GM12878 (cell line): ENCODE measurements at regions not wholly inside any gene's neighbourhood (a gene's known extent, or its start where the extent isn't known, plus 50 kb on each side); places are given as distances from the start of the nearest gene placed in this dataset.

ENCODE experiments used
- ATAC-seq: fragments of 200-7000 bp; cut with Tn5 transposase; 3 replicates; pipeline ENCODE4 v1.9.1; 2020; ENCODE audit warnings: mild to moderate bottlenecking, moderate library complexity
- BruUV-seq: library from RNA; stranded (reverse); fragments of 400-500 nt; replicated peaks from 2 replicates; lab custom pipeline; 2021; lab: Mats Ljungman, UMichigan
- CTCF ChIA-PET: fragments of 300-600 bp; sonication (Branson Sonifier 250); formaldehyde crosslinking; extraction: SDS; loops from one replicate; lab custom pipeline; 2021; ENCODE audit warnings: inconsistent platforms; lab: Yijun Ruan, JAX
- POLR2A ChIA-PET: fragments of 350-600 bp; formaldehyde crosslinking; extraction: SDS; loops from one replicate; lab custom pipeline; 2021; ENCODE audit warnings: inconsistent platforms; lab: Charles Lee
- RAD21 ChIA-PET: fragments of 300-600 bp; sonication (Branson Sonifier 250); formaldehyde crosslinking; loops from one replicate; lab custom pipeline; 2023; ENCODE audit warnings: antibody characterized with exemption; ENCODE audit not compliant: unreplicated experiment; lab: Charles Lee
- SMC1A ChIA-PET: fragments of 300-600 bp; sonication (Branson Sonifier 250); formaldehyde crosslinking; loops from one replicate; lab custom pipeline; 2023; ENCODE audit not compliant: unreplicated experiment, uncharacterized antibody; lab: Charles Lee
- DNase-seq: peaks from one replicate; pipeline ENCODE4 v3.0.0-alpha.2; 2011; ENCODE audit warnings: low read depth, low spot score
- FAIRE-seq: peaks from 3 replicates; lab custom pipeline; 2011; peaks lifted over from hg19 to GRCh38; lab: Jason Lieb, UNC
- H2AFZ ChIP-seq: 2 replicates; pipeline ENCODE4 v1.6.0; 2011; ENCODE audit warnings: low read depth, low read length, control low read depth; ENCODE audit not compliant: control insufficient read depth
- H3K27ac ChIP-seq: 2 replicates; pipeline ENCODE4 v1.5.1; 2011; ENCODE audit warnings: control low read depth; ENCODE audit not compliant: control insufficient read depth, insufficient read depth
- H3K27me3 ChIP-seq, 2 experiments: replicated peaks in 1 of 2; 2 replicates each; pipeline versions ENCODE4 v1.6.0 to v1.6.1; 2011; ENCODE audit warnings: low read length in 1 of 2; ENCODE audit not compliant: control insufficient read depth in 2 of 2, insufficient read depth in 2 of 2
- H3K36me3 ChIP-seq, 2 experiments: 2 replicates each; pipeline ENCODE4 v1.5.1; 2011; ENCODE audit warnings: low read length in 1 of 2; ENCODE audit not compliant: control insufficient read depth in 2 of 2, insufficient read depth in 2 of 2
- H3K4me1 ChIP-seq: 2 replicates; pipeline ENCODE4 v1.6.1; 2011; ENCODE audit warnings: mild to moderate bottlenecking, low read length, moderate library complexity, mixed read lengths; ENCODE audit not compliant: control insufficient read depth, insufficient read depth
- H3K4me2 ChIP-seq: 2 replicates; pipeline ENCODE4 v1.6.0; 2011; ENCODE audit warnings: control low read depth; ENCODE audit not compliant: control insufficient read depth, insufficient read depth
- H3K4me3 ChIP-seq: fragments of 200-600 bp; sonication (generic); 2 replicates; pipeline ENCODE4 v1.5.1; 2016
- H3K79me2 ChIP-seq: 2 replicates; pipeline ENCODE4 v1.6.0; 2011; ENCODE audit warnings: low read length; ENCODE audit not compliant: control insufficient read depth, insufficient read depth
- H3K9ac ChIP-seq: 2 replicates; pipeline ENCODE4 v1.8.0; 2011; ENCODE audit warnings: low read length, control low read depth, mixed read lengths; ENCODE audit not compliant: control insufficient read depth, insufficient read depth
- H3K9me3 ChIP-seq: replicated peaks from 3 replicates; pipeline ENCODE4 v1.5.1; 2011; ENCODE audit warnings: mild to moderate bottlenecking, low read length; ENCODE audit not compliant: control insufficient read depth, insufficient read depth
- H4K20me1 ChIP-seq: 2 replicates; pipeline ENCODE4 v1.6.0; 2011; ENCODE audit not compliant: control insufficient read depth, insufficient read depth
- DPF2 ChIP-seq: fragments of 450-650 bp; IDR thresholded peaks from 2 replicates; pipeline ENCODE4 v1.6.1; 2017; ENCODE audit warnings: mild to moderate bottlenecking
- EED ChIP-seq: sonication (generic); IDR thresholded peaks from 2 replicates; pipeline ENCODE4 v1.6.1; 2016; ENCODE audit warnings: antibody characterized with exemption, low read depth
- EP300 ChIP-seq, 2 experiments: fragments of 150-350 bp in 1 of 2; IDR thresholded peaks; 2 replicates each; pipeline ENCODE4 v1.6.1; 2011 to 2012; ENCODE audit warnings: low read depth in 2 of 2, low read length in 2 of 2, borderline replicate concordance in 1 of 2, improper control_type of control experiment in 1 of 2, inconsistent platforms in 1 of 2; ENCODE audit not compliant: control insufficient read depth in 1 of 2
- MYC ChIP-seq: IDR thresholded peaks from 2 replicates; pipeline ENCODE4 v1.6.1; 2011; ENCODE audit warnings: mild to moderate bottlenecking, low read length, moderate library complexity, inconsistent platforms; ENCODE audit not compliant: insufficient read depth, insufficient replicate concordance, insufficient read length, severe bottlenecking
- NBN ChIP-seq: fragments of 450-650 bp; IDR thresholded peaks from 2 replicates; pipeline ENCODE4 v1.6.1; 2016
- NFIC ChIP-seq: IDR thresholded peaks from 2 replicates; pipeline ENCODE4 v1.6.1; 2012; ENCODE audit warnings: low read depth, mild to moderate bottlenecking, inconsistent platforms, low read length, moderate library complexity
- POLR2A ChIP-seq: IDR thresholded peaks from 2 replicates; pipeline ENCODE4 v1.6.1; 2011; ENCODE audit warnings: low read depth, mild to moderate bottlenecking, low read length
- RAD21 ChIP-seq: IDR thresholded peaks from 2 replicates; pipeline ENCODE4 v1.6.1; 2011; ENCODE audit warnings: mild to moderate bottlenecking, low read depth, low read length, moderate library complexity; ENCODE audit not compliant: insufficient read depth
- RAD51 ChIP-seq: fragments of 450-650 bp; IDR thresholded peaks from 2 replicates; pipeline ENCODE4 v1.6.1; 2016; ENCODE audit warnings: moderate library complexity, mild to moderate bottlenecking, inconsistent platforms
- RBBP5 ChIP-seq: fragments of 200-600 bp; sonication (generic); conservative IDR thresholded peaks from 2 replicates; pipeline ENCODE4 v1.6.1; 2016
- RELA ChIP-seq: fragments of 450-650 bp; IDR thresholded peaks from 2 replicates; pipeline ENCODE4 v1.8.0; 2014; ENCODE audit warnings: borderline replicate concordance; ENCODE audit not compliant: partially characterized antibody
- SMAD1 ChIP-seq: fragments of 450-650 bp; IDR thresholded peaks from 2 replicates; pipeline ENCODE4 v1.6.1; 2018; ENCODE audit warnings: mild to moderate bottlenecking, low read depth; ENCODE audit not compliant: partially characterized antibody
- SUPT20H ChIP-seq: IDR thresholded peaks from 2 replicates; pipeline ENCODE4 v1.6.1; 2011; ENCODE audit warnings: low read depth, mild to moderate bottlenecking, low read length, moderate library complexity, borderline replicate concordance; ENCODE audit not compliant: control insufficient read depth
- SUZ12 ChIP-seq: fragments of 200-600 bp; sonication (generic); IDR thresholded peaks from one replicate; pipeline ENCODE4 v1.6.1; 2018; ENCODE audit warnings: antibody characterized with exemption, mild to moderate bottlenecking; ENCODE audit not compliant: unreplicated experiment
- ZSCAN29 ChIP-seq: fragments of 450-650 bp; IDR thresholded peaks from 2 replicates; pipeline ENCODE4 v1.6.1; 2017; ENCODE audit warnings: mild to moderate bottlenecking, moderate library complexity
- WGBS: methylation state at CpG from one replicate; pipeline ENCODE4 v1.1.6; 2016; ENCODE audit warnings: low lambda C conversion rate; ENCODE audit not compliant: insufficient replicate concordance, insufficient coverage; ENCODE audit errors: missing lambda C conversion rate; 5-methylcytosine and 5-hydroxymethylcytosine counted together
- in situ Hi-C: fragments of 300-500 bp; cut with MboI; formaldehyde crosslinking; loops from 9 replicates; pipeline ENCODE4 v1.14.3; 2018; ENCODE audit warnings: mixed read lengths
- intact Hi-C: fragments of 100-400 bp; cut with micrococcal nuclease; formaldehyde crosslinking; loops from one replicate; pipeline ENCODE4 v1.14.2; 2022; ENCODE audit not compliant: unreplicated experiment
- TF ChIP-seq, protein P1 (sequence below): fragments of 450-650 bp; IDR thresholded peaks from 2 replicates; pipeline ENCODE4 v1.6.1; 2017; ENCODE audit warnings: mild to moderate bottlenecking, low read depth, inconsistent platforms; ENCODE audit not compliant: poor library complexity, severe bottlenecking
- TF ChIP-seq, protein P2 (sequence below): fragments of 450-650 bp; IDR thresholded peaks from 2 replicates; pipeline ENCODE4 v1.6.1; 2017; ENCODE audit warnings: borderline replicate concordance

DNA sequence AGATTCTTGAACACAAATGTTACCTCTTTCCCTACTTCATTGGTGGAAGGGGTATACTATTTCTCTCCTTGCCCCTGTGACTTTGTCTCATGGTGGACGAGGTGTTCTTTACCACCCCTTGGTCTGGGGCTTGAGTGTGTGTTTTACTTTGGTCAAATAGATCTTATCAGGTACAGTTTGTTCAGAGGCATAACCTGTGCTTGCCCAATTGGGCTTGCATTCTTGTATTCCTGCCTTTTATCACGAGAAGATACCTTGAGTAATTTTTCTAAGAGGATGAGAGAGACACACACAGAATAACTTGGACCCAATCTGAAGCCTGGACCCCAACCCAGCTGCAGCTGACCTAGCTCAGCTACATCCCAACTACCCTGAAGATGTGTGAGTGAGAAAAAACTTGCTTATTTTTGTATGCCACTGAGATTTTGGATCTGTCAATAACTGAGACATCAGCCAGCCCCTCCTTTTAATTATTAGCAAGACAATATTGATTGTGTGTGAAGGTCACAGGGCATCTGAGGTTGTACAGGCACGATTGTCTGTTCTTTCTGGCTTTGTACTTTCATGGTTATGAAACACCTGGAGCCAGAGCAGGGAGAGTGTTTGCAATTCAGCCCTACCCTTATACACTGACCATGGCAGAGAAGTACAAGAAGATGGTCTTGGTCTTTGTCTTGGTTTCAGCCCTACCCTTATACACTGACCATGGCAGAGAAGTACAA, 204.7 kb upstream of the SLC35B3 start:
- SMC1A ChIA-PET, result no interaction called here
- Histone ChIP-seq H2AFZ (no peak overlapping the region), H3K4me1 (no peaks in the 10 kb centered on the region), H4K20me1 (no peaks in the 10 kb centered on the region), H3K4me2 (no peak overlapping the region), H3K36me3 (no peaks in the 10 kb centered on the region), H3K9me3 (no peaks in the 10 kb centered on the region), H3K79me2 (no peaks in the 10 kb centered on the region), H3K27ac (no peak overlapping the region), H3K27me3 (no peaks in the 10 kb centered on the region)
- in situ Hi-C loops (no loop called here), intact Hi-C loops (no loop called here)
- WGBS, result 0% methylated on average over 3 of the region's 3 CpGs
- ATAC-seq (no peak), FAIRE-seq (no peak), DNase-seq (no peak)
- no TSS peak for BruUV-seq
- CTCF ChIA-PET, result no interaction called here
- TF ChIP-seq MYC, result no peak
- TF ChIP-seq RAD21, result no peak
- TF ChIP-seq, protein P1, sequence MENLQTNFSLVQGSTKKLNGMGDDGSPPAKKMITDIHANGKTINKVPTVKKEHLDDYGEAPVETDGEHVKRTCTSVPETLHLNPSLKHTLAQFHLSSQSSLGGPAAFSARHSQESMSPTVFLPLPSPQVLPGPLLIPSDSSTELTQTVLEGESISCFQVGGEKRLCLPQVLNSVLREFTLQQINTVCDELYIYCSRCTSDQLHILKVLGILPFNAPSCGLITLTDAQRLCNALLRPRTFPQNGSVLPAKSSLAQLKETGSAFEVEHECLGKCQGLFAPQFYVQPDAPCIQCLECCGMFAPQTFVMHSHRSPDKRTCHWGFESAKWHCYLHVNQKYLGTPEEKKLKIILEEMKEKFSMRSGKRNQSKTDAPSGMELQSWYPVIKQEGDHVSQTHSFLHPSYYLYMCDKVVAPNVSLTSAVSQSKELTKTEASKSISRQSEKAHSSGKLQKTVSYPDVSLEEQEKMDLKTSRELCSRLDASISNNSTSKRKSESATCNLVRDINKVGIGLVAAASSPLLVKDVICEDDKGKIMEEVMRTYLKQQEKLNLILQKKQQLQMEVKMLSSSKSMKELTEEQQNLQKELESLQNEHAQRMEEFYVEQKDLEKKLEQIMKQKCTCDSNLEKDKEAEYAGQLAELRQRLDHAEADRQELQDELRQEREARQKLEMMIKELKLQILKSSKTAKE, result no peak
- TF ChIP-seq NFIC, result no peak
- TF ChIP-seq SUZ12, result no peak
- TF ChIP-seq POLR2A, result no peak
- TF ChIP-seq, protein P2, sequence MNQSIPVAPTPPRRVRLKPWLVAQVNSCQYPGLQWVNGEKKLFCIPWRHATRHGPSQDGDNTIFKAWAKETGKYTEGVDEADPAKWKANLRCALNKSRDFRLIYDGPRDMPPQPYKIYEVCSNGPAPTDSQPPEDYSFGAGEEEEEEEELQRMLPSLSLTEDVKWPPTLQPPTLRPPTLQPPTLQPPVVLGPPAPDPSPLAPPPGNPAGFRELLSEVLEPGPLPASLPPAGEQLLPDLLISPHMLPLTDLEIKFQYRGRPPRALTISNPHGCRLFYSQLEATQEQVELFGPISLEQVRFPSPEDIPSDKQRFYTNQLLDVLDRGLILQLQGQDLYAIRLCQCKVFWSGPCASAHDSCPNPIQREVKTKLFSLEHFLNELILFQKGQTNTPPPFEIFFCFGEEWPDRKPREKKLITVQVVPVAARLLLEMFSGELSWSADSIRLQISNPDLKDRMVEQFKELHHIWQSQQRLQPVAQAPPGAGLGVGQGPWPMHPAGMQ, result no peak
- TF ChIP-seq RAD51, result no peak
- no peak for TF ChIP-seq RELA
- no peak for TF ChIP-seq RBBP5
- TF ChIP-seq SUPT20H, result no peak
- no peak for TF ChIP-seq NBN
- no peak for TF ChIP-seq EED
- TF ChIP-seq EP300 (IDR thresholded peaks at IDR 0.05; ENCODE audit: borderline replicate concordance in 1 of 2, control insufficient read depth in 1 of 2, low read depth in 2 of 2, low read length in 2 of 2), result no peak
- no peak for TF ChIP-seq ZSCAN29
- TF ChIP-seq SMAD1, result no peak
- TF ChIP-seq DPF2, result no peak
- TF ChIP-seq, all 136 proteins: peak for 0
- no peak overlapping the region for H3K4me3 ChIP-seq
- H3K9ac ChIP-seq, result no peak overlapping the region
- ChIA-PET POLR2A (no interaction called here), RAD21 (no interaction called here)
